BE2C (cell line): ENCODE measurements at regions not wholly inside any gene's neighbourhood (a gene's known extent, or its start where the extent isn't known, plus 50 kb on each side); places are given as distances from the start of the nearest gene placed in this dataset.

Experiments
- DNase-seq: peaks from one replicate; pipeline ENCODE4 v3.0.0-alpha.2; 2020
- H3K27me3 ChIP-seq: fragments of 250-450 bp; sonication (Bioruptor Pico); 2 replicates; pipeline ENCODE4 v1.5.1; 2020; ENCODE audit warnings: mild to moderate bottlenecking
- H3K36me3 ChIP-seq: fragments of 250-450 bp; sonication (Bioruptor Pico); 2 replicates; pipeline ENCODE4 v1.5.1; 2020; ENCODE audit warnings: mild to moderate bottlenecking
- H3K4me1 ChIP-seq: fragments of 250-450 bp; sonication (Bioruptor Pico); 2 replicates; pipeline ENCODE4 v1.5.1; 2020
- H3K4me3 ChIP-seq: 2 replicates; pipeline ENCODE4 v1.5.1; 2011; ENCODE audit warnings: low read depth, low read length
- H3K9me3 ChIP-seq: fragments of 250-450 bp; sonication (Bioruptor Pico); 2 replicates; pipeline ENCODE4 v1.5.1; 2020
- CTCF ChIP-seq: IDR thresholded peaks from 2 replicates; pipeline ENCODE4 v1.5.1; 2012; ENCODE audit warnings: mild to moderate bottlenecking, low read depth, low read length

DNA sequence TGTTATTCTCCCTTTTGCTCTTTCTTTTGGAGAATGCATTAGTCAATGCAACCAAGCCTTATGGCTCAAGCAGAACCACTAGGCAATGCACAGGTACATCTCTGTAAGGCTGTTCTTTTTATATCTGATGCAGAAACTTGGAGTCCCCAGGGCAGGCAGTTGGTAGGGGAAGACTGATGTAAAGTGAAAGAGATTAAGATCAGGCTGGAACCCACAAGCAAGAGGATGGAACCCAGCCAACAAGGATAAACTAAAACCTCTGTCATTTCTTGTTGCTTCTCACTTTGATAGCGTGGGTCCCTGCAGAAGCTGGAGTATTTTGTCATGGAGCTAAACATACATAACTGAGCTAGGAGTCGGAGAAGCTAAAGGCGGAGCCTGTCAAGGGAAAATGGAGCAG is 142.9 kb downstream of the GPAM start:
- H3K27me3 ChIP-seq: no peaks in the 10 kb centered on the region

GRCh38 chr10:112045938-112046337 is 137.6 kb downstream of the GPAM start:
- no peak overlapping the region for H3K4me3 ChIP-seq
- H3K27me3 ChIP-seq: no peaks in the 10 kb centered on the region
- no peak for TF ChIP-seq CTCF
- DNase-seq: no peak
- H3K9me3 ChIP-seq: no peaks in the 10 kb centered on the region
- H3K4me1 ChIP-seq: no peaks in the 10 kb centered on the region
- no peaks in the 10 kb centered on the region for H3K36me3 ChIP-seq

More for the DNA sequence above, 142.9 kb downstream of the GPAM start:
- TF ChIP-seq CTCF: no peak
- Histone ChIP-seq H3K36me3 (no peaks in the 10 kb centered on the region), H3K4me3 (no peak overlapping the region), H3K9me3 (no peaks in the 10 kb centered on the region), H3K4me1 (no peaks in the 10 kb centered on the region)
- DNase-seq: no peak

DNA sequence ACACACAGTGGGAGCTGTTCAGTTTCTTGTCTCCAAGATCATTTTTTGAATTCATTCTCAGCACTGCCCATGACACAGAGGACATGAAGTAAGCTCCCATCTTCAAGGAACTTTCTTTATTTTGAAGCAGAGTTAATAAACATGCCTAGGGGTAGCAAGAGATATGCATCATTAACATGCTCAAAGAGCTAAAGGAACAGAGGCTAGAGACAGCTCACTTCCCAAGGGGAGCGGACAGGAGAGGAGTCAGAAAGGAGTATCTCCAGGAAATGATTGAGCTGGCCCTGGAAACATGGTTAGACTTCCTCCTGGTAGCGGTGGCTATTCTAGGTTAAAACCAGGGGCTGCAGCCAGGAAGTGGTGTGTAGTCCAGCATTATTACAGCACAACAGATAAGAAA is 135.9 kb downstream of the GPAM start:
- H3K27me3 ChIP-seq: no peaks in the 10 kb centered on the region
- DNase-seq: no peak
- no peaks in the 10 kb centered on the region for H3K36me3 ChIP-seq
- no peak overlapping the region for H3K4me3 ChIP-seq
- no peaks in the 10 kb centered on the region for H3K9me3 ChIP-seq
- H3K4me1 ChIP-seq: peaks cover 5% of the 10 kb centered on the region; the same call in 1 of the 2 replicates
- no peak for TF ChIP-seq CTCF

- H3K4me1 ChIP-seq: peaks cover 5% of the 10 kb centered on the region; the same call in 1 of the 2 replicates
- H3K9me3 ChIP-seq: no peaks in the 10 kb centered on the region
- DNase-seq: peak; percentile 41
- H3K27me3 ChIP-seq: no peaks in the 10 kb centered on the region
- no peak overlapping the region for H3K4me3 ChIP-seq
- TF ChIP-seq CTCF: no peak
- no peaks in the 10 kb centered on the region for H3K36me3 ChIP-seq
These were observed 131.4 kb downstream of the GPAM start for GRCh38 chr10:112052166-112052565.

GRCh38 chr10:112053895-112054294 is 129.7 kb downstream of the GPAM start:
- no peak for TF ChIP-seq CTCF
- H3K27me3 ChIP-seq: no peaks in the 10 kb centered on the region
- DNase-seq: no peak

DNA sequence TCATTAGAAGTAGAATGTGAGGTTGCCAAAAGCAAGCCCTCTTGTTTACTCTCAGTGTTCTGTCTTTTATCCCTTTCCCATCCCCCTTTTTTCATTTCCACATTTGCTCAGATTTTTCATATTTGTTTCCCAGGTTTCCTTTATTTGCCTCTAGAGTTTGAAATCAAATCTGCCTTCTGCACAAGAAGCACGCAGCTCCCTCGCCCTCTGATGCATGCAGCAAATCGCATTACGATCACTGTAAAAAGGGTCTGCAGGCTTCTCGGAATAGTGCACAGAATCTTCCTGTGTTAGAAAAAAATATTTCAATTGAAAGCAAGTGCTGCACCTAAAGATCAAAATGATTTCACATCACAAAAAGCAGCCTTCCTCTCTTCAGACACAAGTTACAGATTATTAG is 129.0 kb downstream of the GPAM start:
- DNase-seq: no peak
- no peaks in the 10 kb centered on the region for H3K27me3 ChIP-seq
- H3K36me3 ChIP-seq: no peaks in the 10 kb centered on the region
- H3K4me3 ChIP-seq: no peak overlapping the region
- TF ChIP-seq CTCF: no peak
- H3K9me3 ChIP-seq: no peaks in the 10 kb centered on the region
- H3K4me1 ChIP-seq: peaks cover 5% of the 10 kb centered on the region; the same call in 1 of the 2 replicates

More at GRCh38 chr10:112053895-112054294, 129.7 kb downstream of the GPAM start:
- no peak overlapping the region for H3K4me3 ChIP-seq
- H3K4me1 ChIP-seq: peaks cover 5% of the 10 kb centered on the region; the same call in 1 of the 2 replicates
- H3K9me3 ChIP-seq: no peaks in the 10 kb centered on the region
- no peaks in the 10 kb centered on the region for H3K36me3 ChIP-seq
